ENCODE measurements at regions not wholly inside any gene's neighbourhood (a gene's known extent, or its start where the extent isn't known, plus 50 kb on each side); places are given as distances from the start of the nearest gene placed in this dataset.

DNA sequence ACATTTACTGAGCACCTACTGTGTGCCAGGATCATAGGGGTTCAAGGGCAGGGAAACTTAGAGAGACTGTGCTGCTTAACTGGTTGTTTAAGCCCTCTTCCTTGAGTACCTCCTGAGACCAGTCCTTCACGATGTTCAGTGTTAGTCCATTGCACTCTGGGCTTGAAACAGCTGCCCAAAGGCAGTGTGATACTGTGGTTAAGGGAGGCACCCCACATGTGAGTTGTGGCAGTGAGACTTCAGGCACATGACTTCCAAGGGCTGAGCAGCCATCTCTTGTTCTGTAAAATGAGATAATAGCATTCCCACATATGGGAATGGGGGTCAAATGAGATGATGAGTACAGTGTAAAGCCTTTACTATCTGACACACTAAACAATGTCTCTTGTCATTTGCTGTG, 75.1 kb downstream of the LINGO1 start:
- FAIRE-seq (no peak), DNase-seq (ENCODE audit: insufficient read length, low spot score) (no peak)
- TF ChIP-seq, protein P1, sequence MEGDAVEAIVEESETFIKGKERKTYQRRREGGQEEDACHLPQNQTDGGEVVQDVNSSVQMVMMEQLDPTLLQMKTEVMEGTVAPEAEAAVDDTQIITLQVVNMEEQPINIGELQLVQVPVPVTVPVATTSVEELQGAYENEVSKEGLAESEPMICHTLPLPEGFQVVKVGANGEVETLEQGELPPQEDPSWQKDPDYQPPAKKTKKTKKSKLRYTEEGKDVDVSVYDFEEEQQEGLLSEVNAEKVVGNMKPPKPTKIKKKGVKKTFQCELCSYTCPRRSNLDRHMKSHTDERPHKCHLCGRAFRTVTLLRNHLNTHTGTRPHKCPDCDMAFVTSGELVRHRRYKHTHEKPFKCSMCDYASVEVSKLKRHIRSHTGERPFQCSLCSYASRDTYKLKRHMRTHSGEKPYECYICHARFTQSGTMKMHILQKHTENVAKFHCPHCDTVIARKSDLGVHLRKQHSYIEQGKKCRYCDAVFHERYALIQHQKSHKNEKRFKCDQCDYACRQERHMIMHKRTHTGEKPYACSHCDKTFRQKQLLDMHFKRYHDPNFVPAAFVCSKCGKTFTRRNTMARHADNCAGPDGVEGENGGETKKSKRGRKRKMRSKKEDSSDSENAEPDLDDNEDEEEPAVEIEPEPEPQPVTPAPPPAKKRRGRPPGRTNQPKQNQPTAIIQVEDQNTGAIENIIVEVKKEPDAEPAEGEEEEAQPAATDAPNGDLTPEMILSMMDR (IDR thresholded peaks at IDR 0.05; ENCODE audit: insufficient read depth, missing control alignments), result no peak

DNA sequence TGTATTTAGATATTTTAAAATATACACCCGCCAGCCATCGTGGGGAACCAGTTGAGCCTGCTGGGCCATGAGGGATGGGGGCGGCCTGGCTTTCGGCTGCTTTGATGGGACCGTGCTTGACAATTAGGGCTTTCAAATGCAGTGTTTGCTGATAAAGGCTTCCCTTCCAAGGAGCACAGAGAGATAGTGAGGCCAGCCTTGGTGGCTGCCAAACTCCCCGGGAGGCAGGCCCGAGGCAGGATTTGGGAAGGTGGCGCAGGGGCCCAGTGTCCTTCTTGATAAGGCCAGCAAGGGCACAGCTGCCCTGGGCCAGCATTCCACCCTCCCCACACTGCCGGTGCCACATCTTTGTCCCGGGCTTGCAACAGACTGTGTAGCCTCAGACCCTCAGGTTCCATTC, 75.6 kb downstream of the LINGO1 start:
- DNase-seq (ENCODE audit: insufficient read length, low spot score) (no peak), FAIRE-seq (no peak)
- TF ChIP-seq, protein P1 (IDR thresholded peaks at IDR 0.05; ENCODE audit: insufficient read depth, missing control alignments), result no peak

- TF ChIP-seq, protein P1 (IDR thresholded peaks at IDR 0.05; ENCODE audit: insufficient read depth, missing control alignments), result no peak
- no peak for DNase-seq (ENCODE audit: insufficient read length, low spot score)
- no peak for FAIRE-seq
These were observed 76.1 kb downstream of the LINGO1 start for GRCh38 chr15:77556622-77557021.

- TF ChIP-seq, protein P1 (IDR thresholded peaks at IDR 0.05; ENCODE audit: insufficient read depth, missing control alignments), result no peak
- no peak for FAIRE-seq
- DNase-seq (ENCODE audit: insufficient read length, low spot score), result no peak
These were observed 77.5 kb downstream of the LINGO1 start for GRCh38 chr15:77555232-77555631.

DNA sequence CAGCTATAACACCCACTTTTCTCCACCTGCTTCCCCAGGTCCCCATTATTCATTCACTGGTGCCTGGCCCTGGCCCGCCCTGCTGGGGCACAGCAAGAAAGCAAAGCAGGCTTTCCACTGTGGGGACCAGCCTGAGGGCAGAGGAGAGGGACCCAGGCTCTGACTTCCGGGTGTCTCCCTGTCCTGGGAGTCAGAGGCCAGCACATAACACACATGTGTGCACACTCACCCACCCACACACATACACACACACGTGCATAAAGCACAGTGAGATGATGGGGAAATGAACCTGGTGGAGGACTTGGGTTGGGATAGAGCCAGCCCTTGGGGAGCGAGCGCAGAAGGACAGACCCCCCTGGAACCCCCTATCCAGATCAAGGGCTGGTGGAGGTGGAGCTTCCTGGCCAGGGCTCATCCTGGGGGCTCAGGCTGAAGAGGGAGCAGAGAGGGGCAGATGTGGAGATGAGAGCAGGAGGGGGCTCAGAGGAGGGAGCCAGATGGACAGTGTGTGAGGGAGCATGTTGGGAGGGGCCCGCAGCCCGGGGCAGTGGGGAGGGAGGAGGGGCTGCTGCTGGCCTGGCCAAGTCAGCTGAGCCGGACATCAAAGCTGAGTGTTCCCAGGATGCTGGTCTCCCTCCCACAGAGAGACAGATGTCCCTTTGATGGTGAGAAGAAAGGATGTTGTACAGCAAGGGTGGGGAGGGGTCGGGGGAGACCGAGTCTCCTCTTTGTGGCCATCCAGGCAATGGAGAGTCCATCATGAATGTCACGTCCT, 78.2 kb downstream of the LINGO1 start:
- no peak for FAIRE-seq
- TF ChIP-seq, protein P1 (IDR thresholded peaks at IDR 0.05; ENCODE audit: insufficient read depth, missing control alignments), result no peak
- DNase-seq (ENCODE audit: insufficient read length, low spot score), result no peak

DNA sequence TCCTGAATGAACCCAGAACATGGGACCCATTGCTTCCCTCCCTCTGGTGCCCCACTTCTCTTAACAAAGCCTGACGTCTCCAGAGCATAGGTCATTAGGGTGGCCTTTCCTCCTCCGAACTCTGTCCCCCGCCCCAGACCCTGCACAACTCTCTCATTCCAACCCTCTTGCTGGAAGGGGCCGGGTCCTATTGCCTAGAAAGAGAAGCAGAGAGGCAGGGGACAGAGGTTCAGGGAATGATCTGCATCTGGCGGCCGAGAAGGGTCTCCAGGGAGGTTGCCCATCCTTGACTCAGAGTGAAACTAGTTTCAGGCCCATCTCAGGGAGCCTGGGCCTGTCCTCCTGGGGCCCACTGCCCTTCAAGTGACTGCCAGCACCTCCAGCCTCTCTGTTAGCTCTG, 79.0 kb downstream of the LINGO1 start:
- TF ChIP-seq, protein P1 (IDR thresholded peaks at IDR 0.05; ENCODE audit: insufficient read depth, missing control alignments), result no peak
- DNase-seq (ENCODE audit: insufficient read length, low spot score) (no peak), FAIRE-seq (no peak)

DNA sequence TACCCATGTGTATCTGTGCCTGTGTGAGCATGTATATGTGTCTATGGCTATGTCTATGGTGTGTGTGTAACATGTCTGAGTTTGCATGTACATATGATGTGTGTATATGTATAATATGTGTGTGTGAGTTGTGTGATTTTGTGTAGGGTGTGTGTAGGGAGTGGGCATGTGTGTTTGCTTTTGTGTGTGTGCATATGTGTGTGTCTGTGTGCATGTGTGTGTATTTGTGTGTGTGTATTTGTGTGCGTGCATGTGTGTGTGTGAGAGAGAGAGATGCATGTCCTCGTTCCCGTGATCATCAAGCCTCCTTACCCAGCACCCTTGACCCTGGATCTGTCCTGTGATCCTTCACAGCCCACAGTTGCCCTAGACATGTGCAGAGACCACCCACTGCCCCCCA, 79.5 kb downstream of the LINGO1 start:
- FAIRE-seq, result no peak
- no peak for DNase-seq (ENCODE audit: insufficient read length, low spot score)
- TF ChIP-seq, protein P1 (IDR thresholded peaks at IDR 0.05; ENCODE audit: insufficient read depth, missing control alignments), result no peak

Measured in D721Med (cell line).